K562 (cell line): ENCODE measurements at regions not wholly inside any gene's neighbourhood (a gene's known extent, or its start where the extent isn't known, plus 50 kb on each side); places are given as distances from the start of the nearest gene placed in this dataset.

Experiments used
- ATAC-seq: fragments of 200-7000 bp; cut with Tn5 transposase; 3 replicates; pipeline ENCODE4 v1.9.1; 2020; ENCODE audit warnings: moderate library complexity
- BruUV-seq: library from RNA; stranded (reverse); fragments of 400-500 nt; replicated peaks from 2 replicates; lab custom pipeline; 2021; lab: Mats Ljungman, UMichigan
- CTCF ChIA-PET: fragments of 300-600 bp; formaldehyde crosslinking; extraction: SDS; loops from one replicate; lab custom pipeline; 2021; ENCODE audit warnings: low intra/inter-chr PET ratio; lab: Yijun Ruan, JAX
- POLR2A ChIA-PET: fragments of 300-600, 350-650 bp; sonication (Branson Sonifier 250); formaldehyde crosslinking; extraction: SDS; loops from one replicate; lab custom pipeline; 2021; ENCODE audit warnings: antibody characterized with exemption, inconsistent platforms; lab: Yijun Ruan, JAX
- DNase-seq, 4 experiments: peaks; one replicate each; pipeline versions ENCODE4 v3.0.0 to v3.0.0-alpha.2; 2011 to 2018; ENCODE audit warnings: low spot score in 3 of 4, mixed read lengths in 3 of 4; ENCODE audit errors: extremely low read depth in 1 of 4
- FAIRE-seq: peaks from 2 replicates; lab custom pipeline; 2011; peaks lifted over from hg19 to GRCh38; lab: Jason Lieb, UNC
- H2AFZ ChIP-seq: 2 replicates; pipeline ENCODE4 v1.6.0; 2011; ENCODE audit warnings: low read depth, low read length, control low read depth, inconsistent platforms
- H3K27ac ChIP-seq: fragments of 200-600 bp; 3 replicates; pipeline ENCODE4 v1.8.0; 2011; ENCODE audit warnings: low read depth, mild to moderate bottlenecking, control low read depth, inconsistent platforms, low read length, moderate library complexity, mixed read lengths; ENCODE audit errors: extremely low read depth
- H3K27me3 ChIP-seq, 2 experiments: fragments of 300-600 bp in 1 of 2; 2 replicates in 1 of 2; 3 replicates in 1 of 2; pipeline versions ENCODE4 v1.6.0 to v1.8.0; 2011; ENCODE audit warnings: inconsistent platforms in 2 of 2, low read length in 2 of 2, mild to moderate bottlenecking in 1 of 2, mixed read lengths in 1 of 2, moderate library complexity in 1 of 2; ENCODE audit not compliant: control insufficient read depth in 2 of 2, insufficient read depth in 2 of 2
- H3K36me3 ChIP-seq: fragments of 300-600 bp; 3 replicates; pipeline ENCODE4 v1.8.0; 2011; ENCODE audit warnings: mild to moderate bottlenecking, low read length, inconsistent platforms; ENCODE audit not compliant: control insufficient read depth, insufficient read depth
- H3K4me1 ChIP-seq, 2 experiments: fragments of 200-600 bp in 1 of 2; replicated peaks in 1 of 2; 2 replicates in 1 of 2; 3 replicates in 1 of 2; pipeline versions ENCODE4 v1.5.1 to v1.8.0; 2011; ENCODE audit warnings: inconsistent platforms in 2 of 2, low read length in 2 of 2, mild to moderate bottlenecking in 1 of 2, mixed read lengths in 1 of 2, moderate library complexity in 1 of 2; ENCODE audit not compliant: control insufficient read depth in 2 of 2, insufficient read depth in 2 of 2
- H3K4me2 ChIP-seq: 2 replicates; pipeline ENCODE4 v1.6.1; 2011; ENCODE audit warnings: low read length, control low read depth, inconsistent platforms, mixed read lengths; ENCODE audit not compliant: insufficient read depth
- H3K4me3 ChIP-seq: fragments of 200-600 bp; sonication (generic), shearing (Covaris generic); 2 replicates; pipeline ENCODE4 v1.5.1; 2016; ENCODE audit warnings: control low read depth, inconsistent platforms
- H3K79me2 ChIP-seq: fragments of 200-600 bp; 3 replicates; pipeline ENCODE4 v1.8.0; 2011; ENCODE audit warnings: low read length, inconsistent platforms; ENCODE audit not compliant: control insufficient read depth, insufficient read depth
- H3K9ac ChIP-seq, 2 experiments: 2 replicates each; pipeline versions ENCODE4 v1.6.0 to v1.6.1; 2011; ENCODE audit warnings: low read depth in 2 of 2, low read length in 2 of 2, control low read depth in 1 of 2, inconsistent platforms in 1 of 2, mild to moderate bottlenecking in 1 of 2, mixed read lengths in 1 of 2; ENCODE audit not compliant: insufficient read depth in 1 of 2
- H3K9me1 ChIP-seq: one replicate; pipeline ENCODE4 v1.6.0; 2011; ENCODE audit warnings: inconsistent platforms, mild to moderate bottlenecking, low read length, moderate library complexity; ENCODE audit not compliant: control insufficient read depth, insufficient read depth
- H3K9me3 ChIP-seq: replicated peaks from 2 replicates; pipeline ENCODE4 v1.5.1; 2011; ENCODE audit warnings: low read depth, low read length, inconsistent platforms; ENCODE audit not compliant: control insufficient read depth, insufficient read depth
- H4K20me1 ChIP-seq: replicated peaks from 2 replicates; pipeline ENCODE4 v1.6.1; 2011; ENCODE audit warnings: low read length, inconsistent platforms, mixed read lengths; ENCODE audit not compliant: control insufficient read depth, insufficient read depth
- MYNN ChIP-seq, 2 experiments: sonication (generic); formaldehyde crosslinking in 1 of 2; IDR thresholded peaks; 2 replicates each; pipeline versions ENCODE4 v1.5.0 to v1.6.1; 2016 to 2020; ENCODE audit warnings: antibody characterized with exemption in 1 of 2, missing genetic modification reagents in 1 of 2
- RBM34 ChIP-seq: fragments of 200-400 bp; formaldehyde crosslinking; IDR thresholded peaks from 2 replicates; pipeline ENCODE4 v1.6.1; 2018; ENCODE audit warnings: low read length, borderline replicate concordance; ENCODE audit not compliant: insufficient read depth
- SMAD1 ChIP-seq: fragments of 150-350 bp; IDR thresholded peaks from 2 replicates; pipeline ENCODE4 v1.6.1; 2014; ENCODE audit warnings: low read length, low read depth; ENCODE audit not compliant: partially characterized antibody
- ZKSCAN1 ChIP-seq: fragments of 150-350 bp; IDR thresholded peaks from 2 replicates; pipeline ENCODE4 v1.6.1; 2016; ENCODE audit warnings: low read depth, low read length
- ZNF24 ChIP-seq: fragments of 450-650 bp; IDR thresholded peaks from 2 replicates; pipeline ENCODE4 v1.6.1; 2016
- ZNF311 ChIP-seq: fragments of 250-450 bp; sonication (Bioruptor Pico); IDR thresholded peaks from 2 replicates; pipeline ENCODE4 v1.4.0; 2020; ENCODE audit warnings: mild to moderate bottlenecking, moderate library complexity
- ZNF717 ChIP-seq: fragments of 250-450 bp; sonication (Bioruptor Pico); IDR thresholded peaks from 2 replicates; pipeline ENCODE4 v1.5.0; 2021
- WGBS: fragments of 100-300 bp; shearing (Covaris generic); methylation state at CpG from one replicate; pipeline ENCODE4 v1.1.6; 2016; ENCODE audit warnings: low coverage, mixed read lengths; ENCODE audit not compliant: insufficient coverage; ENCODE audit errors: missing lambda C conversion rate; 5-methylcytosine and 5-hydroxymethylcytosine counted together
- in situ Hi-C: fragments of 300-500 bp; cut with MboI; formaldehyde crosslinking; loops from 4 replicates; pipeline ENCODE4 v1.15.0; 2018; ENCODE audit warnings: inconsistent platforms, mixed read lengths
- intact Hi-C: fragments of 100-400 bp; cut with micrococcal nuclease; formaldehyde crosslinking; loops from 2 replicates; pipeline ENCODE4 v1.14.2; 2022
- TF ChIP-seq, protein P1 (sequence below): fragments of 450-650 bp; IDR thresholded peaks from 2 replicates; pipeline ENCODE4 v1.6.1; 2016; ENCODE audit warnings: missing biosample characterization, missing genetic modification characterization
- TF ChIP-seq, protein P2 (sequence below): fragments of 250-450 bp; sonication (Bioruptor Pico); IDR thresholded peaks from 2 replicates; pipeline ENCODE4 v1.4.0; 2020; ENCODE audit warnings: mild to moderate bottlenecking, moderate library complexity
- TF ChIP-seq, protein P3 (sequence below): fragments of 200-400 bp; formaldehyde crosslinking; IDR thresholded peaks from 2 replicates; pipeline ENCODE4 v1.6.1; 2017; ENCODE audit warnings: mild to moderate bottlenecking, low read depth, low read length, moderate library complexity
- TF ChIP-seq, protein P4 (sequence below), 3 experiments: IDR thresholded peaks in 2 of 3; conservative IDR thresholded peaks in 1 of 3; 2 replicates each; pipeline ENCODE4 v1.5.1; 2011 to 2012; ENCODE audit warnings: low read length in 3 of 3, mild to moderate bottlenecking in 3 of 3, control low read depth in 2 of 3, improper control_type of control experiment in 1 of 3, inconsistent platforms in 1 of 3, low read depth in 1 of 3, mixed read lengths in 1 of 3, moderate library complexity in 1 of 3; ENCODE audit not compliant: insufficient read depth in 2 of 3

DNA sequence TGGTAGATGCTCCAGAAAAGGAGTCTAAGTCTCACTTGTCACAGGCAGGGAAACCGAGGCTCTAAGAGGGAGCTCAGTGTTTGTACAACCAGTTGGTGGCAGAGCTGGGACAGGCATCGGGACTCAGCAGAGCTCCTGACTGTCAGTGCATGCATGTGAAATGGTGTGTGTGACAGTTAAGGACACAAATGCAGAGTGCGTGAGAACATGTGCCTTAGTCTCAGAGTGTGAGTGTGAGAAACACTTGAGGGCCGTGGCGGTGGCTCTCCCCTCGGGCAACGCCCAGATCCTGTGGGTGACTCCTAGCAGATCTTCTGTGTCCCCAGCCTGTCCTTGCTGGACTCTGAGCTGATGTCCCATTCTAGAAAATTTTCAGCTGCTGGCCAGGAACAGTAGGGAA lies 362.6 kb downstream of the MATN1 start:
- no peaks in the 10 kb centered on the region for H3K9me1 ChIP-seq
- no peak overlapping the region for H3K4me3 ChIP-seq
- intact Hi-C loops (no loop called here), in situ Hi-C loops (no loop called here)
- POLR2A ChIA-PET: interaction anchor here (1.2 kb wide), 1 partner anchor 9 kb away, joined by 5 read pairs; no protein-coding TSS in a partner anchor
- BruUV-seq: no TSS peak
- peaks cover 0 to 4% of the 10 kb centered on the region in 2 experiments; a peak in 2 of 5 replicates for H3K27me3 ChIP-seq
- no peaks in the 10 kb centered on the region for H3K9me3 ChIP-seq
- H4K20me1 ChIP-seq: no peaks in the 10 kb centered on the region
- H3K4me2 ChIP-seq: no peak overlapping the region
- H2AFZ ChIP-seq: no peak overlapping the region
- CTCF ChIA-PET: no interaction called here
- FAIRE-seq (no peak), DNase-seq (no peak), ATAC-seq (no peak)
- no peaks in the 10 kb centered on the region for H3K36me3 ChIP-seq
- under 1% methylated on average over 7 of the region's 7 CpGs for WGBS
- H3K27ac ChIP-seq: no peak overlapping the region
- H3K4me1 ChIP-seq: no peaks in the 10 kb centered on the region
- H3K79me2 ChIP-seq: no peaks in the 10 kb centered on the region
- no peak overlapping the region for H3K9ac ChIP-seq
- TF ChIP-seq ZNF24 (no peak), ZNF311 (CRISPR knock-in tag) (no peak), SMAD1 (no peak), RBM34 (no peak), MYNN (IDR thresholded peaks at IDR 0.05) (no peak), MYNN (CRISPR knock-in tag; IDR thresholded peaks at IDR 0.05) (no peak), ZKSCAN1 (no peak), ZNF717 (CRISPR knock-in tag) (no peak)
- TF ChIP-seq, protein P1, sequence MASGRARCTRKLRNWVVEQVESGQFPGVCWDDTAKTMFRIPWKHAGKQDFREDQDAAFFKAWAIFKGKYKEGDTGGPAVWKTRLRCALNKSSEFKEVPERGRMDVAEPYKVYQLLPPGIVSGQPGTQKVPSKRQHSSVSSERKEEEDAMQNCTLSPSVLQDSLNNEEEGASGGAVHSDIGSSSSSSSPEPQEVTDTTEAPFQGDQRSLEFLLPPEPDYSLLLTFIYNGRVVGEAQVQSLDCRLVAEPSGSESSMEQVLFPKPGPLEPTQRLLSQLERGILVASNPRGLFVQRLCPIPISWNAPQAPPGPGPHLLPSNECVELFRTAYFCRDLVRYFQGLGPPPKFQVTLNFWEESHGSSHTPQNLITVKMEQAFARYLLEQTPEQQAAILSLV (tag): no peak
- TF ChIP-seq, protein P2, sequence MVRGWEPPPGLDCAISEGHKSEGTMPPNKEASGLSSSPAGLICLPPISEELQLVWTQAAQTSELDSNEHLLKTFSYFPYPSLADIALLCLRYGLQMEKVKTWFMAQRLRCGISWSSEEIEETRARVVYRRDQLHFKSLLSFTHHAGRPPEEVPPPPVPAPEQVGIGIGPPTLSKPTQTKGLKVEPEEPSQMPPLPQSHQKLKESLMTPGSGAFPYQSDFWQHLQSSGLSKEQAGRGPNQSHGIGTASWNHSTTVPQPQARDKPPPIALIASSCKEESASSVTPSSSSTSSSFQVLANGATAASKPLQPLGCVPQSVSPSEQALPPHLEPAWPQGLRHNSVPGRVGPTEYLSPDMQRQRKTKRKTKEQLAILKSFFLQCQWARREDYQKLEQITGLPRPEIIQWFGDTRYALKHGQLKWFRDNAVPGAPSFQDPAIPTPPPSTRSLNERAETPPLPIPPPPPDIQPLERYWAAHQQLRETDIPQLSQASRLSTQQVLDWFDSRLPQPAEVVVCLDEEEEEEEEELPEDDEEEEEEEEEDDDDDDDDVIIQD (CRISPR knock-in tag): no peak
- TF ChIP-seq, protein P3, sequence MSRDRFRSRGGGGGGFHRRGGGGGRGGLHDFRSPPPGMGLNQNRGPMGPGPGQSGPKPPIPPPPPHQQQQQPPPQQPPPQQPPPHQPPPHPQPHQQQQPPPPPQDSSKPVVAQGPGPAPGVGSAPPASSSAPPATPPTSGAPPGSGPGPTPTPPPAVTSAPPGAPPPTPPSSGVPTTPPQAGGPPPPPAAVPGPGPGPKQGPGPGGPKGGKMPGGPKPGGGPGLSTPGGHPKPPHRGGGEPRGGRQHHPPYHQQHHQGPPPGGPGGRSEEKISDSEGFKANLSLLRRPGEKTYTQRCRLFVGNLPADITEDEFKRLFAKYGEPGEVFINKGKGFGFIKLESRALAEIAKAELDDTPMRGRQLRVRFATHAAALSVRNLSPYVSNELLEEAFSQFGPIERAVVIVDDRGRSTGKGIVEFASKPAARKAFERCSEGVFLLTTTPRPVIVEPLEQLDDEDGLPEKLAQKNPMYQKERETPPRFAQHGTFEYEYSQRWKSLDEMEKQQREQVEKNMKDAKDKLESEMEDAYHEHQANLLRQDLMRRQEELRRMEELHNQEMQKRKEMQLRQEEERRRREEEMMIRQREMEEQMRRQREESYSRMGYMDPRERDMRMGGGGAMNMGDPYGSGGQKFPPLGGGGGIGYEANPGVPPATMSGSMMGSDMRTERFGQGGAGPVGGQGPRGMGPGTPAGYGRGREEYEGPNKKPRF: no peak
- TF ChIP-seq, protein P4, sequence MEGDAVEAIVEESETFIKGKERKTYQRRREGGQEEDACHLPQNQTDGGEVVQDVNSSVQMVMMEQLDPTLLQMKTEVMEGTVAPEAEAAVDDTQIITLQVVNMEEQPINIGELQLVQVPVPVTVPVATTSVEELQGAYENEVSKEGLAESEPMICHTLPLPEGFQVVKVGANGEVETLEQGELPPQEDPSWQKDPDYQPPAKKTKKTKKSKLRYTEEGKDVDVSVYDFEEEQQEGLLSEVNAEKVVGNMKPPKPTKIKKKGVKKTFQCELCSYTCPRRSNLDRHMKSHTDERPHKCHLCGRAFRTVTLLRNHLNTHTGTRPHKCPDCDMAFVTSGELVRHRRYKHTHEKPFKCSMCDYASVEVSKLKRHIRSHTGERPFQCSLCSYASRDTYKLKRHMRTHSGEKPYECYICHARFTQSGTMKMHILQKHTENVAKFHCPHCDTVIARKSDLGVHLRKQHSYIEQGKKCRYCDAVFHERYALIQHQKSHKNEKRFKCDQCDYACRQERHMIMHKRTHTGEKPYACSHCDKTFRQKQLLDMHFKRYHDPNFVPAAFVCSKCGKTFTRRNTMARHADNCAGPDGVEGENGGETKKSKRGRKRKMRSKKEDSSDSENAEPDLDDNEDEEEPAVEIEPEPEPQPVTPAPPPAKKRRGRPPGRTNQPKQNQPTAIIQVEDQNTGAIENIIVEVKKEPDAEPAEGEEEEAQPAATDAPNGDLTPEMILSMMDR (IDR thresholded peaks at IDR 0.05 in 2 of 3, conservative IDR thresholded peaks at IDR 0.05 in 1 of 3; ENCODE audit: insufficient read depth in 2 of 3, low read depth in 1 of 3, low read length in 3 of 3): no peak
